ENCODE measurements at regions not wholly inside any gene's neighbourhood (a gene's known extent, or its start where the extent isn't known, plus 50 kb on each side); places are given as distances from the start of the nearest gene placed in this dataset.

DNA sequence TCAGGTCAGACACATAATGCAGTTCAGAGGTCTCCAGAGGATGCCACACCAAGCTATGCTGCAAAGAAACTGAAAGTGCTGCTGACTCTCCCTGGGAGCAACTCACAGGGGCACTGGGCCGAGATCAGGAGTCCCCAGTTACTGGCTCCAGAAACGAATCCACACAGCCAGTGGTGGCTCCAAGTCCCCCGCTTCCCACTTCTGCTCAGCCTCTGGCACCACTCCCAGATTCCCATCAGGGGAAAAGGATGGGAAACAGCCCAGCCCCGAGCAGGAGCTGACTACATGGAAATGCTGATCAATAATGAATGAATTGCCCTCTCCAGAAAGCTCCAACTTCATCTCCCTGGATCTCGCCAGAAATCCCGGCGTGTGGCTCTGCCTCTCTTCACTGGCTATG is 62.3 kb upstream of the CDH5 start:
- H3K4me3 ChIP-seq (ENCODE audit: control insufficient read depth, low read depth, low read length): no peak overlapping the region
- DNase-seq (ENCODE audit: low read depth): no peak
- TF ChIP-seq, protein P1, sequence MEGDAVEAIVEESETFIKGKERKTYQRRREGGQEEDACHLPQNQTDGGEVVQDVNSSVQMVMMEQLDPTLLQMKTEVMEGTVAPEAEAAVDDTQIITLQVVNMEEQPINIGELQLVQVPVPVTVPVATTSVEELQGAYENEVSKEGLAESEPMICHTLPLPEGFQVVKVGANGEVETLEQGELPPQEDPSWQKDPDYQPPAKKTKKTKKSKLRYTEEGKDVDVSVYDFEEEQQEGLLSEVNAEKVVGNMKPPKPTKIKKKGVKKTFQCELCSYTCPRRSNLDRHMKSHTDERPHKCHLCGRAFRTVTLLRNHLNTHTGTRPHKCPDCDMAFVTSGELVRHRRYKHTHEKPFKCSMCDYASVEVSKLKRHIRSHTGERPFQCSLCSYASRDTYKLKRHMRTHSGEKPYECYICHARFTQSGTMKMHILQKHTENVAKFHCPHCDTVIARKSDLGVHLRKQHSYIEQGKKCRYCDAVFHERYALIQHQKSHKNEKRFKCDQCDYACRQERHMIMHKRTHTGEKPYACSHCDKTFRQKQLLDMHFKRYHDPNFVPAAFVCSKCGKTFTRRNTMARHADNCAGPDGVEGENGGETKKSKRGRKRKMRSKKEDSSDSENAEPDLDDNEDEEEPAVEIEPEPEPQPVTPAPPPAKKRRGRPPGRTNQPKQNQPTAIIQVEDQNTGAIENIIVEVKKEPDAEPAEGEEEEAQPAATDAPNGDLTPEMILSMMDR (IDR thresholded peaks at IDR 0.05; ENCODE audit: control insufficient read depth, insufficient read depth, low read depth, low read length, missing control alignments): no peak

DNA sequence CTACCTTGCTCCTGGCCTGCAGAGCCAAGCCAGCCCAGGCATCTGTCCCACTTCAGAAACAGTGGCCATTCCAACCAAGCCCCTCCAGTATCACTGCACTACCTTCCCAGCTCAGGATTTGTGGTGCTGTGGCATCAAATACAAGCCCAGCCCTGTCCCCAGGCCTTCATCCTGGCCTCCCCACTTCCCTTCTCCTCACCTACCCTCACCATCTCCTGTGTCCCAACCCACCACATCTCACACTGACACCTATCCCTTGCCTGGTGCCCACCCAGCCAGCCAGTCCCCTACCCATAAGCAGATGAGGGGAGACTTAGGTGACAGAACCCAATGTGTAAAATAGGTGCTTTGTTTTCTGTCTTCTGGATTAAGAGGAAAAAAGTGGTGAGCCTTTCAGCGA is 66.0 kb upstream of the CDH5 start:
- TF ChIP-seq, protein P1 (IDR thresholded peaks at IDR 0.05; ENCODE audit: control insufficient read depth, insufficient read depth, low read depth, low read length, missing control alignments): no peak
- no peak for DNase-seq (ENCODE audit: low read depth)
- no peak overlapping the region for H3K4me3 ChIP-seq (ENCODE audit: control insufficient read depth, low read depth, low read length)

DNA sequence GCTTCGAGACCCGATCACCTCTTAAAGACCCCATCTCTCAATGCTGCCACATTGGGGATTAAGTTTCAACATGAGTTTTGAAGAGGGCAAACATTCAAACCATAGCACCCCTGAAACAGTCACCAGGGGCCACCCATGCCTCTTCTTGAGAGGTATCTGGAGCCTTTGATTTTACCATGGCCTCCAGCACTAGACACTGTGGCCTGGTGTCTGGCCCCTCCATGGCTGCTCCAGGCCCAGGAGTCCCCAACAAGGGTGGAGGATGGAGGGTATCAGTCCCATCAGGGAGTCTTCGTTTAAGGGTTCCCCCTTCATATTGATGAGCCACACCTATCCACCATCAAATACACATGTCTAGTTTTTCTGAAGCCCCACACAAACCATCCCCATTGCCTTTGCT is 66.5 kb upstream of the CDH5 start:
- DNase-seq (ENCODE audit: low read depth): no peak
- TF ChIP-seq, protein P1 (IDR thresholded peaks at IDR 0.05; ENCODE audit: control insufficient read depth, insufficient read depth, low read depth, low read length, missing control alignments): no peak
- H3K4me3 ChIP-seq (ENCODE audit: control insufficient read depth, low read depth, low read length): no peak overlapping the region

DNA sequence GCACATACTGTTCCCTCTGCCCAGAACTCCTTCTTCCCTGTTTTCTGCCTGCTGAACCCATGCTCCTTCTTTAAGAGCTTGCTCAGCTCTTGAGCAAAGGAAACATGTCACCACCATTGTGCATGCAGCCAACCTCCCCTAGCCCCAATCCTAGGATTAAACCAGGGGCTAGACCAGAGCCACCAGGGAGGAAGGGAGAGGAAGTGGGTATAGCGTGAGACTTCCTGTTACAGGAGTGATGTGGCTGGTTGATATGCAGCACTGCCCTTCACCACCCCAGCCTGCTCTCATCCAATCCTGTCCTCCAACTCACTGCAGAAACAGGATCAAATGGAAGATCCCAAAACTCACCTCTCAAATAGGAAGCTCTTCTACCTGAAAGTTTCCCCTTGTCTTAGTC is 67.1 kb upstream of the CDH5 start:
- no peak overlapping the region for H3K4me3 ChIP-seq (ENCODE audit: control insufficient read depth, low read depth, low read length)
- DNase-seq (ENCODE audit: low read depth): no peak
- TF ChIP-seq, protein P1 (IDR thresholded peaks at IDR 0.05; ENCODE audit: control insufficient read depth, insufficient read depth, low read depth, low read length, missing control alignments): no peak

DNA sequence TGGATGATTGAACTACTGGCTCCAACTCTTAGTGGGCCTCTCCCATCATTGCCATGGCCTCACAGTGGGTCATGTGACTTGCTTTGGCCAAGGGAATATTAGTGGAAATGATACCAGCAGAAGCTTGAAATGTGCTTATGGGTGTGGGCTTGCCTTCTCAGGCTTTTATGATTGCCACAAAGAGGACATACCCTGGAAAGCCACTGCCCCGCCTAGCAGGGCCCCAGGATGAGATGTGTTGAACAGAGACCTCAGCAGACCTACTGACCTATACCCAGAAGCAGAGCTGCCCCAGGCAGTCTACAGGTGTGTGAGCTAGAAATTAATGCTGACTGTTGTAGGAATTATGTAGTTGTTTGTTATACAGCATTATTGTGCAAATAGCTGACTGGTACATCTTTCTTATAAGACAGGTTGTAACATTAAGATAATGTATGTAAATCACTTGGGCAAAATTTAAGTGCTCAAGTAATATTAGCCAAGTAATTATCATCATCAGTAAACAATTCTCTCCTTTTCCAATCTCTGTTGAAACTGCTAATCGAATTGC is 67.8 kb upstream of the CDH5 start:
- TF ChIP-seq, protein P1 (IDR thresholded peaks at IDR 0.05; ENCODE audit: control insufficient read depth, insufficient read depth, low read depth, low read length, missing control alignments): no peak
- H3K4me3 ChIP-seq (ENCODE audit: control insufficient read depth, low read depth, low read length): no peak overlapping the region
- no peak for DNase-seq (ENCODE audit: low read depth)

DNA sequence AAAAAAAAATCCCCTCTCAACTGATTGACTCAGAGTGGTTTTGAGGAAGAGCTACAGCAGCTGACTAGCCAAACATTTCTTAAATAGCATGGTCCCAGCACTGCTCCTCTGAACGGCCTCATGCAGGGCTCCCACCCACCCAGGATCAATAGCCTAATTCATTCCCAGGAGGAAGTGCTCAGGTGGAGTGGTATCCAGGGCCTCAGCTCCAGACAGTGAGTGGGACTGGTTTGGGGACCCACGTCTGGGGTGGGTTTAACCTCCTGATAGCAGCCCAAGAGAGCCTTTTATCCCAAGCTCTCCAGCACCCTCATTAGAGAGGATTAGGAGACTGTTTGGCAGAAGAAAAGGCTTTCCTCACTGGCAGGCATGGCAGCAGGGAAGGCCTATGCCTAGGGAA is 68.5 kb upstream of the CDH5 start:
- TF ChIP-seq, protein P1 (IDR thresholded peaks at IDR 0.05; ENCODE audit: control insufficient read depth, insufficient read depth, low read depth, low read length, missing control alignments): no peak
- no peak for DNase-seq (ENCODE audit: low read depth)
- H3K4me3 ChIP-seq (ENCODE audit: control insufficient read depth, low read depth, low read length): no peak overlapping the region

DNA sequence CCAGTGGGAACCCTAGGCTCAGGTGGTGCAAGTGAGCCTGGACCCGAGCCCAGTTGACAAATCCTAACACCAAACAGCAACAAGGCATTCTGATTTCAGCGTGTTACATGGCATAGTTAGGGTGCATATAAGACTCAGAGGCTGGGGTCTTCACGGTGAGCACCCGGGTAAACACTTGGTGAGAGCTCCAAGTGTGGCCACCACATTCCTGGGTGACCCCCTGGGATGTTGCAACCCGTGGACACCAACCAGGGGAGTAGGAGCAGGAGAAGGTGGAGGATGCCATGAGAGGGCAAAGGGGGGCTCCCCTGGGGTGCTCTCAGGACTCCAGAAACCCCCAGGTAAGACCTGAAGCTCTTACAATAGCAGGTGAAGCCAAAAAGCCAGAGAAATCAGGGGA is 69.9 kb upstream of the CDH5 start:
- TF ChIP-seq, protein P1 (IDR thresholded peaks at IDR 0.05; ENCODE audit: control insufficient read depth, insufficient read depth, low read depth, low read length, missing control alignments): no peak
- no peak overlapping the region for H3K4me3 ChIP-seq (ENCODE audit: control insufficient read depth, low read depth, low read length)
- no peak for DNase-seq (ENCODE audit: low read depth)

Data from AG09309 (cell line).